HG03565 (cell line): ENCODE measurements at regions not wholly inside any gene's neighbourhood (a gene's known extent, or its start where the extent isn't known, plus 50 kb on each side); places are given as distances from the start of the nearest gene placed in this dataset.
A peak's percentile ranks its signal among the peaks of the same experiment; 100 is the strongest.

Experiments
- ATAC-seq: cut with Tn5 transposase; IDR thresholded peaks from one replicate; pipeline ENCODE4 v1.9.1; 2021; ENCODE audit warnings: mild to moderate bottlenecking, moderate library complexity; ENCODE audit not compliant: unreplicated experiment

GRCh38 chrX:120819126-120819525 is 56.5 kb downstream of the CT47B1 start:
- no peak for ATAC-seq

- no peak for ATAC-seq
Observed at GRCh38 chrX:120813982-120814381, 61.7 kb downstream of the CT47B1 start.

- ATAC-seq = no peak
Observed at GRCh38 chrX:120801426-120801825, 74.2 kb downstream of the CT47B1 start.

GRCh38 chrX:120797188-120797851 is 78.3 kb downstream of the CT47B1 start:
- no peak for ATAC-seq

GRCh38 chrX:120795301-120795700 is 80.4 kb downstream of the CT47B1 start:
- no peak for ATAC-seq

- no peak for ATAC-seq
Observed at GRCh38 chrX:120794525-120794975, 81.1 kb downstream of the CT47B1 start.

GRCh38 chrX:120793098-120793497 is 82.6 kb downstream of the CT47B1 start:
- ATAC-seq = no peak

GRCh38 chrX:120791013-120791643 is 84.5 kb downstream of the CT47B1 start:
- ATAC-seq = no peak

- no peak for ATAC-seq
Observed at GRCh38 chrX:120790552-120790951, 85.1 kb downstream of the CT47B1 start.

- ATAC-seq = peak; percentile 59
Observed at GRCh38 chrX:120790118-120790517, 85.5 kb downstream of the CT47B1 start.

- no peak for ATAC-seq
Observed at GRCh38 chrX:120781403-120781802, 94.3 kb downstream of the CT47B1 start.

- ATAC-seq = no peak
Observed at GRCh38 chrX:120775959-120776358, 99.7 kb downstream of the CT47B1 start.

- no peak for ATAC-seq
Observed at GRCh38 chrX:120774606-120775005, 101.1 kb downstream of the CT47B1 start.

GRCh38 chrX:120773801-120774200 is 101.9 kb downstream of the CT47B1 start:
- ATAC-seq = no peak

- ATAC-seq = no peak
Observed at GRCh38 chrX:120769576-120770341, 105.9 kb downstream of the CT47B1 start.

GRCh38 chrX:120768681-120769080 is 107.0 kb downstream of the CT47B1 start:
- ATAC-seq = no peak

- no peak for ATAC-seq
Observed at GRCh38 chrX:120768254-120768653, 107.4 kb downstream of the CT47B1 start.

- ATAC-seq = no peak
Observed at GRCh38 chrX:120763269-120763668, 112.4 kb downstream of the CT47B1 start.

- ATAC-seq = no peak
Observed at GRCh38 chrX:120761810-120762209, 113.9 kb downstream of the CT47B1 start.

- no peak for ATAC-seq
Observed at GRCh38 chrX:120759685-120760084, 116.0 kb downstream of the CT47B1 start.

GRCh38 chrX:120755066-120755846 is 120.4 kb downstream of the CT47B1 start:
- peak; percentile 62 for ATAC-seq
